Uterus (tissue), 3 donors: ENCODE measurements at regions not wholly inside any gene's neighbourhood (a gene's known extent, or its start where the extent isn't known, plus 50 kb on each side); places are given as distances from the start of the nearest gene placed in this dataset.

Source experiments
- DNase-seq, 2 donors: peaks; one replicate each; pipeline ENCODE4 v3.0.0-alpha.2; 2019 to 2020
- H3K27ac ChIP-seq, 2 donors: fragments of 200-600 bp; sonication (generic); 1 replicate in 1 of 2; 2 replicates in 1 of 2; pipeline ENCODE4 v1.5.1; 2016 to 2018
- H3K27me3 ChIP-seq, 2 donors: fragments of 200-600 bp; sonication (generic); one replicate each; pipeline ENCODE4 v1.5.1; 2018 to 2019; ENCODE audit warnings: control low read depth in 1 of 2
- H3K36me3 ChIP-seq, 2 donors: fragments of 200-600 bp; sonication (generic); one replicate each; pipeline ENCODE4 v1.5.1; 2019; ENCODE audit warnings: control low read depth in 1 of 2
- H3K4me1 ChIP-seq, 2 donors: fragments of 200-600 bp; sonication (generic); one replicate each; pipeline ENCODE4 v1.5.1; 2018 to 2019; ENCODE audit warnings: control low read depth in 1 of 2
- H3K4me3 ChIP-seq, 2 donors: fragments of 200-600 bp; sonication (generic); 1 replicate in 1 of 2; 2 replicates in 1 of 2; pipeline ENCODE4 v1.5.1; 2018 to 2019; ENCODE audit warnings: mild to moderate bottlenecking in 1 of 2
- H3K9me3 ChIP-seq, 2 donors: fragments of 200-600 bp; sonication (generic); one replicate each; pipeline ENCODE4 v1.5.1; 2019; ENCODE audit warnings: control low read depth in 1 of 2
- CTCF ChIP-seq, 4 experiments: fragments of 200-600 bp in 2 of 4; fragments of 450-650 bp in 2 of 4; sonication (generic) in 2 of 4; IDR thresholded peaks; one replicate each; pipeline ENCODE4 v1.5.1; 2016 to 2019; ENCODE audit warnings: antibody characterized with exemption in 4 of 4, mild to moderate bottlenecking in 2 of 4, moderate library complexity in 1 of 4
- POLR2A ChIP-seq, 2 donors: fragments of 450-650 bp; IDR thresholded peaks; one replicate each; pipeline ENCODE4 v1.6.1; 2016; ENCODE audit warnings: antibody characterized with exemption in 2 of 2, mild to moderate bottlenecking in 1 of 2, moderate library complexity in 1 of 2
- intact Hi-C: fragments of 100-400 bp; cut with DNase I; formaldehyde crosslinking; loops from one replicate; pipeline ENCODE4 v1.15.1; 2023; ENCODE audit warnings: low total_unique reads
- donor health status: DM: yes; HTN: yes; CAD: no.

- no peak overlapping the region for H3K4me3 ChIP-seq
- no peaks in the 10 kb centered on the region for H3K27me3 ChIP-seq
- no peaks in the 10 kb centered on the region for H3K4me1 ChIP-seq
- intact Hi-C loops: no loop called here
- no peaks in the 10 kb centered on the region for H3K9me3 ChIP-seq
- no peak for TF ChIP-seq CTCF (IDR thresholded peaks at IDR 0.05)
- TF ChIP-seq POLR2A (IDR thresholded peaks at IDR 0.05): no peak
- no peak overlapping the region for H3K27ac ChIP-seq
- H3K36me3 ChIP-seq: no peaks in the 10 kb centered on the region
- DNase-seq: no peak
These were observed 314.8 kb upstream of the CADM1 start for GRCh38 chr11:115819014-115819413.

DNA sequence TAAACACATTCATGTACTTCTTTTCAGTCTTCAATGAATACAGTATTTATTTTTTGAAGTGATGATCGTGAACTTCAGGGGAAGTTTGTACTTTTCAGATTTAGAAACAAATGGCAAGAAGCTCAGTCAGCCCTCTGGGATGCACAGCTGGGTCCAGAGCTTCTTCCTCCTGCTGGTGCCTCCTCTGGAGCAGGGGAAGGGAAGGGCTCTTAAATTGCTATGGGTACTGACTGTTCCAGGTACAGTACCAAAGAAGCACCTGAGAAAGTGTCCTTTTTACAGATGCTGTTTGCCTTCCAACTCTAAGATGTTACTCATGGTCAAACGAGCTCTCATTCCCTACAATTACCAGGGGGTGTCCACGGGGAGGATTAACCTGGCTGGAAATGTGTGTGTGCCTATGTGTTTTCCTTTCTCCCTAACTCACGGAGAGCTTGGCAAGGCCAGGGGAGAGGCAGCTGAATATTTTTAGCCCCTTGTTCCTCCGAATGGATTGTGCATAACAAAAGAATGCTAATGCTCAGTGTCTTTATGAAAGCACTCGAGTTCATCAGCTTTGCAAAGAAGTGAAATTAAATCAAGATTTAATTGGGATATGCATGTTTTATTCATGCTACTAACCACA is 313.7 kb upstream of the CADM1 start:
- no peak for TF ChIP-seq POLR2A (IDR thresholded peaks at IDR 0.05)
- TF ChIP-seq CTCF (IDR thresholded peaks at IDR 0.05): no peak
- H3K4me3 ChIP-seq: no peak overlapping the region
- H3K9me3 ChIP-seq: no peaks in the 10 kb centered on the region
- no peak for DNase-seq
- H3K4me1 ChIP-seq: no peaks in the 10 kb centered on the region
- no peaks in the 10 kb centered on the region for H3K27me3 ChIP-seq
- no peak overlapping the region for H3K27ac ChIP-seq
- intact Hi-C loops: no loop called here
- no peaks in the 10 kb centered on the region for H3K36me3 ChIP-seq

DNA sequence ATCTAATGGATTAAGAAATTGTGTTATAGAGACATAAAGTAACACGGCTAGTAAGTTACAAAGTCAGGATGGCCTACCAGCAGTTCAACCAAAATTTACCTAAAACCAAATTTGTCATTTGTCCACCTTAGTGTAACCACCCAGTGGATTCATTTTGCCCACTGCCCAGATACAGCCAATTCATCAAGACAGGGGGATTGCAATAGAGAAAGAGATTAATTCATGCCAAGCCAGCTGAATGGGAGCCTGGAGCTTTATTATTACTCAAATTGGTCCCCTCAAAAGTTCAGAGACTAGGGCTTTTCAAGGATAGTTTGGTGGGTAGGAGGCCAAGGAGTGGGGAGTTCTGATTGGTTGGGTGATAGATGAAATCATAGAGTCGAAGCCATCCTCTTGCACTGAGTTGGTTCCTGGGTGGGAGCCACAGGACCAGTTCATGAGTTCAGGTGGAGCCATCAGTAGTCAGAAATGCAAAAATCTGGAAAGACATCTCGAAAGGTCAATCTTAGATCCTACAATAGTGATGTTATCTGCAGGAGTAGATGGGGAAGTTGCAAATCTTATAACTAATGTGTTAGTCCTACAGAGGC is 304.2 kb upstream of the CADM1 start:
- DNase-seq: no peak
- Histone ChIP-seq H3K27me3 (no peaks in the 10 kb centered on the region), H3K4me1 (no peaks in the 10 kb centered on the region), H3K9me3 (peaks cover 0 to 8% of the 10 kb centered on the region in 2 donors), H3K36me3 (no peaks in the 10 kb centered on the region), H3K27ac (no peak overlapping the region), H3K4me3 (no peak overlapping the region)
- TF ChIP-seq CTCF (IDR thresholded peaks at IDR 0.05) (no peak), POLR2A (IDR thresholded peaks at IDR 0.05) (no peak)
- intact Hi-C loops: no loop called here

DNA sequence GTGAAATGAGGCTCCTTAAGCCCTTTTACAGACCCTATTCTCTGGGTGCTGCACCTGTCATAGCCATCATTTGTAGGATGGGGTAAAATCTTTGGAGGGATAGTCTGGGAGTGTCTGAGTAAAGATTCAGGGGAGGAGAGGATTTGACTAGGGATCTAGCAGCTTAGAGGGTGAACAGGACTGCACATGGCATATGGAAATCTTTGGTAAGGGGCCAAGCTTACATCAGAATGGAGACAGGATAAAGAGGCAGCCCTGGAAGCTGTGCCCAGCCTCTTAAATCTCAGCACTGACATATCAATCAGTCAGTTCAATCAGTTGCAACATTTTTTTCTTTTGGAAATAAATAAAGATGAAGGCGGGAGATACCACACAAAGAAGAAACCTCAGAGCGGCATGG is 301.8 kb upstream of the CADM1 start:
- intact Hi-C loops: no loop called here
- H3K36me3 ChIP-seq: no peaks in the 10 kb centered on the region
- H3K27ac ChIP-seq: no peak overlapping the region
- DNase-seq: no peak
- H3K4me3 ChIP-seq: no peak overlapping the region
- H3K27me3 ChIP-seq: no peaks in the 10 kb centered on the region
- TF ChIP-seq POLR2A (IDR thresholded peaks at IDR 0.05) (no peak), CTCF (IDR thresholded peaks at IDR 0.05) (no peak)
- no peaks in the 10 kb centered on the region for H3K4me1 ChIP-seq
- peaks cover 0 to 8% of the 10 kb centered on the region in 2 donors for H3K9me3 ChIP-seq

DNA sequence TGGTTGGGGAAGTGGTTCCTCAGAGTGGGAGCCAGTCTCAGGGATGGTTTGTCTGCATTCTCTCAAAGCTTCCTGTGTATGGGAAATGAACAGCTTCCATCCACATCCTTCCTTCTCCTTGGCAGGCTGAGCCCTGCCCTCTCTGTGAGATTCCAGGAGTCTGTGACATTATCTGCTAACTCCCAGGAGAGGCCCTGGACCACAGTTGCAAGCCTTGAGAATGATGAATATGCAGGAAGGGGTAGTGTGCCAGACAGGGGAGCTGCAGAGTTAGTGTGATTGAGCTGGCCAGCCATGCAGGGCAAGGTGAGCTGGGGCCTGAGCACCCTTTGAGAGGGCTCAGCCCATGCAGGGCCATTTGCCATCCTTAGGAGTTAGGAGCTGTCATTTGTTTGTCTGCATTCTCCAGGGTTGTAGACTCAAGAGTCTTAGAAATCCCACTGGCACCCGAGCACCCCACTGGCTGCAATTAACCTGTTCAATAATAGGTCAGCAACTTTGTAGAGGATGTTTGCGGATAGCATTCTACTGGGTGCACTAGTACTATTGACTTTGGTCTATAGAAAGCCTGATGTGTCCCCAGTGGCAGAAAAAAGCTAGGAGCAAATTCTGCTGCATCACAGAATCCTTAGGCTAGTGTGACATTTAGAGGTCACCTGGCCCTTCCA is 299.0 kb upstream of the CADM1 start:
- Histone ChIP-seq H3K27me3 (no peaks in the 10 kb centered on the region), H3K4me3 (no peak overlapping the region), H3K9me3 (no peaks in the 10 kb centered on the region), H3K36me3 (no peaks in the 10 kb centered on the region), H3K27ac (no peak overlapping the region), H3K4me1 (no peaks in the 10 kb centered on the region)
- DNase-seq: no peak
- intact Hi-C loops: no loop called here
- TF ChIP-seq CTCF (IDR thresholded peaks at IDR 0.05) (no peak), POLR2A (IDR thresholded peaks at IDR 0.05) (no peak)
